HepG2 (cell line): ENCODE measurements at regions not wholly inside any gene's neighbourhood (a gene's known extent, or its start where the extent isn't known, plus 50 kb on each side); places are given as distances from the start of the nearest gene placed in this dataset.

Source experiments
- MAFK ChIP-seq, 2 experiments: IDR thresholded peaks in 1 of 2; conservative IDR thresholded peaks in 1 of 2; 2 replicates each; pipeline ENCODE4 v1.6.1; 2011; ENCODE audit warnings: improper control_type of control experiment in 2 of 2, low read length in 2 of 2
- ZSCAN12 ChIP-seq: sonication (generic); formaldehyde crosslinking; IDR thresholded peaks from 2 replicates; pipeline ENCODE4 v1.9.0; 2021; ENCODE audit warnings: mild to moderate bottlenecking, missing genetic modification reagents
- TF ChIP-seq, protein P1 (sequence below): sonication (generic); formaldehyde crosslinking; IDR thresholded peaks from 2 replicates; pipeline ENCODE4 v1.5.0; 2020; ENCODE audit warnings: mild to moderate bottlenecking, missing genetic modification reagents, moderate library complexity
- TF ChIP-seq, protein P2 (sequence below), 2 experiments: sonication (generic) in 1 of 2; formaldehyde crosslinking in 1 of 2; IDR thresholded peaks; 2 replicates each; pipeline versions ENCODE4 v1.5.1 to v1.6.1; 2011 to 2020; ENCODE audit warnings: borderline replicate concordance in 1 of 2, low read depth in 1 of 2, low read length in 1 of 2, mild to moderate bottlenecking in 1 of 2, missing genetic modification reagents in 1 of 2, moderate library complexity in 1 of 2

DNA sequence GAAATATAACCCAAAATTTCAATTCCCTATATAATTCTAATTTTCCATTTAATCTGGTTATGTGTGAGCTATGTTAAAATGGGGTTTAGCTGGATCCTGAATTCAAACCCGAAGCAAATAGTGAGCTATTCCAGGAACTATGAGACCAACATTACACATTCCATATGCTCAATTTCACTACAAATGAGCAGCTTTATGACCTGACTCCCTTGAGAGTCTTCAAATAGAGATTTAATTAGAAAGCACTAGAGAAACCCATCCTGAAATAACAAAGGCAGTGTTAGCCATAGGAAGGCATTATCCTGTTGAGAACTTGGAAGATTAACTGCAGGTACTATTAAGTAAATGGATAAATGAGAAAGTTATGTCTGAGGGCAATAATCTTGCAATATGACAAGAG is 890.0 kb downstream of the GRM8 start:
- TF ChIP-seq MAFK (conservative IDR thresholded peaks at IDR 0.05 in 1 of 2, IDR thresholded peaks at IDR 0.05 in 1 of 2; ENCODE audit: low read length in 2 of 2) = no peak
- TF ChIP-seq, protein P1, sequence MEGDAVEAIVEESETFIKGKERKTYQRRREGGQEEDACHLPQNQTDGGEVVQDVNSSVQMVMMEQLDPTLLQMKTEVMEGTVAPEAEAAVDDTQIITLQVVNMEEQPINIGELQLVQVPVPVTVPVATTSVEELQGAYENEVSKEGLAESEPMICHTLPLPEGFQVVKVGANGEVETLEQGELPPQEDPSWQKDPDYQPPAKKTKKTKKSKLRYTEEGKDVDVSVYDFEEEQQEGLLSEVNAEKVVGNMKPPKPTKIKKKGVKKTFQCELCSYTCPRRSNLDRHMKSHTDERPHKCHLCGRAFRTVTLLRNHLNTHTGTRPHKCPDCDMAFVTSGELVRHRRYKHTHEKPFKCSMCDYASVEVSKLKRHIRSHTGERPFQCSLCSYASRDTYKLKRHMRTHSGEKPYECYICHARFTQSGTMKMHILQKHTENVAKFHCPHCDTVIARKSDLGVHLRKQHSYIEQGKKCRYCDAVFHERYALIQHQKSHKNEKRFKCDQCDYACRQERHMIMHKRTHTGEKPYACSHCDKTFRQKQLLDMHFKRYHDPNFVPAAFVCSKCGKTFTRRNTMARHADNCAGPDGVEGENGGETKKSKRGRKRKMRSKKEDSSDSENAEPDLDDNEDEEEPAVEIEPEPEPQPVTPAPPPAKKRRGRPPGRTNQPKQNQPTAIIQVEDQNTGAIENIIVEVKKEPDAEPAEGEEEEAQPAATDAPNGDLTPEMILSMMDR = no peak
- TF ChIP-seq ZSCAN12 (CRISPR knock-in tag) = no peak
- TF ChIP-seq, protein P2, sequence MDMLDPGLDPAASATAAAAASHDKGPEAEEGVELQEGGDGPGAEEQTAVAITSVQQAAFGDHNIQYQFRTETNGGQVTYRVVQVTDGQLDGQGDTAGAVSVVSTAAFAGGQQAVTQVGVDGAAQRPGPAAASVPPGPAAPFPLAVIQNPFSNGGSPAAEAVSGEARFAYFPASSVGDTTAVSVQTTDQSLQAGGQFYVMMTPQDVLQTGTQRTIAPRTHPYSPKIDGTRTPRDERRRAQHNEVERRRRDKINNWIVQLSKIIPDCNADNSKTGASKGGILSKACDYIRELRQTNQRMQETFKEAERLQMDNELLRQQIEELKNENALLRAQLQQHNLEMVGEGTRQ (IDR thresholded peaks at IDR 0.05; ENCODE audit: low read depth, low read length) = no peak
- TF ChIP-seq, protein P2 (CRISPR knock-in tag; IDR thresholded peaks at IDR 0.05; ENCODE audit: borderline replicate concordance) = no peak
